Tibial nerve (tissue), 3 donors: ENCODE measurements at regions not wholly inside any gene's neighbourhood (a gene's known extent, or its start where the extent isn't known, plus 50 kb on each side); places are given as distances from the start of the nearest gene placed in this dataset.

Source experiments
- POLR2A ChIP-seq, 2 donors: fragments of 450-650 bp; IDR thresholded peaks; one replicate each; pipeline ENCODE4 v1.6.1; 2017; ENCODE audit warnings: antibody characterized with exemption in 2 of 2, mild to moderate bottlenecking in 2 of 2, moderate library complexity in 2 of 2
- TF ChIP-seq, protein P1 (sequence below), 5 experiments: fragments of 200-600 bp in 3 of 5; fragments of 450-650 bp in 2 of 5; sonication (generic) in 3 of 5; IDR thresholded peaks; one replicate each; pipeline ENCODE4 v1.5.1; 2016 to 2019; ENCODE audit warnings: antibody characterized with exemption in 5 of 5, mild to moderate bottlenecking in 3 of 5, moderate library complexity in 2 of 5

DNA sequence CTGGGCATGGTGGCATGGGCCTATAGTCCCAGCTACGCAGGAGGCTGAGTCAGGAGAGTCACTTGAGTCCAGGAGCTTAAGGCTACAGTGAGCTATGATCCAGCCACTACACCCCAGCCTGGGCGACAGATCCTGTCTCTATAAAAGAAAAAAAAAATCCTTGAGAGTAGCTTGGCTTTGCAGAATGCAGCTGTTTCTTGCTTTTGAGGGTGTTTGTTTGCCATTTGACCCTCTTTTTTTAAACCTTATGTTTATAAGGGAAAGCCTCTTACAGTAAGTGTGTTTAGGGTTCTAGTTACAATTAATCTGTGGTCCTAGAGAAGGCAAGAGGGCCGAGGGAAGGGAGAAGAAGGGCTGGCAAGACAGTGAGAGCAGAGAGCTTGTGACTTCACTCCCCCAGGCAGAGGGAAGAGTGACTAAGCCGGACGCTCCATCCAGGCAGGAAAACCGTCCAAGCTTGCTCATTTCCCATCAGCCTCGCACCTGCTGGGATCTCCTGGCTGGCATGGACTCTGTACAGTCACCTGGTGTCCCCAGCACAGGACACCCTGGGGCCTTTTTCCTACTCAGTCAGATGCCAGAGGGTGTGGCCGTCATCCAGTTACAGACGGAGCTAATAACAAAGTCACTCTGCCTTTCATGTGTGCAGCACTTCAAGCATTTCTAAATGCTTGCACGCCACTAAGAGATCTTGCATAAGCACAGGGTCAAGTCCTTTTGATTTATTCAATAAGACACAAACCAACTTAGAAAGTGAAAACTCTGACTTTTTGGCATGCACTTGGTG lies 55.5 kb upstream of the PSEN2 start:
- TF ChIP-seq, protein P1, sequence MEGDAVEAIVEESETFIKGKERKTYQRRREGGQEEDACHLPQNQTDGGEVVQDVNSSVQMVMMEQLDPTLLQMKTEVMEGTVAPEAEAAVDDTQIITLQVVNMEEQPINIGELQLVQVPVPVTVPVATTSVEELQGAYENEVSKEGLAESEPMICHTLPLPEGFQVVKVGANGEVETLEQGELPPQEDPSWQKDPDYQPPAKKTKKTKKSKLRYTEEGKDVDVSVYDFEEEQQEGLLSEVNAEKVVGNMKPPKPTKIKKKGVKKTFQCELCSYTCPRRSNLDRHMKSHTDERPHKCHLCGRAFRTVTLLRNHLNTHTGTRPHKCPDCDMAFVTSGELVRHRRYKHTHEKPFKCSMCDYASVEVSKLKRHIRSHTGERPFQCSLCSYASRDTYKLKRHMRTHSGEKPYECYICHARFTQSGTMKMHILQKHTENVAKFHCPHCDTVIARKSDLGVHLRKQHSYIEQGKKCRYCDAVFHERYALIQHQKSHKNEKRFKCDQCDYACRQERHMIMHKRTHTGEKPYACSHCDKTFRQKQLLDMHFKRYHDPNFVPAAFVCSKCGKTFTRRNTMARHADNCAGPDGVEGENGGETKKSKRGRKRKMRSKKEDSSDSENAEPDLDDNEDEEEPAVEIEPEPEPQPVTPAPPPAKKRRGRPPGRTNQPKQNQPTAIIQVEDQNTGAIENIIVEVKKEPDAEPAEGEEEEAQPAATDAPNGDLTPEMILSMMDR (IDR thresholded peaks at IDR 0.05): no peak
- no peak for TF ChIP-seq POLR2A (IDR thresholded peaks at IDR 0.05)
